IMR-90 (cell line): ENCODE measurements at regions not wholly inside any gene's neighbourhood (a gene's known extent, or its start where the extent isn't known, plus 50 kb on each side); places are given as distances from the start of the nearest gene placed in this dataset.

Source experiments
- ATAC-seq: fragments of 200-7000 bp; cut with Tn5 transposase; 2 replicates; pipeline ENCODE4 v1.9.1; 2020; ENCODE audit warnings: low read depth, mild to moderate bottlenecking, moderate library complexity
- BruUV-seq: library from RNA; stranded (reverse); fragments of 400-500 nt; replicated peaks from 2 replicates; lab custom pipeline; 2021; lab: Mats Ljungman, UMichigan
- CTCF ChIA-PET: fragments of 300-600 bp; formaldehyde crosslinking; extraction: SDS; loops from one replicate; lab custom pipeline; 2021; ENCODE audit warnings: antibody characterized with exemption; lab: Yijun Ruan, JAX
- POLR2A ChIA-PET: fragments of 300-600 bp; sonication (Branson Sonifier 250); formaldehyde crosslinking; loops from one replicate; lab custom pipeline; 2022; ENCODE audit warnings: antibody characterized with exemption; ENCODE audit not compliant: unreplicated experiment; lab: Charles Lee
- DNase-seq: peaks from one replicate; pipeline ENCODE4 v3.0.0; 2013
- H2AFZ ChIP-seq: replicated peaks from 2 replicates; pipeline ENCODE3; 2013; ENCODE audit warnings: low read length, mild to moderate bottlenecking; ENCODE audit not compliant: poor library complexity
- H2AK5ac ChIP-seq: 2 replicates; pipeline ENCODE4 v1.6.1; 2013; ENCODE audit warnings: low read depth, low read length, inconsistent platforms
- H2AK9ac ChIP-seq: replicated peaks from 2 replicates; pipeline ENCODE3; 2013; ENCODE audit warnings: mild to moderate bottlenecking, low read depth, low read length, moderate library complexity; ENCODE audit not compliant: poor library complexity
- H2BK120ac ChIP-seq: 2 replicates; pipeline ENCODE4 v1.6.1; 2013; ENCODE audit warnings: low read depth, low read length, inconsistent platforms
- H2BK15ac ChIP-seq: 3 replicates; pipeline ENCODE4 v1.6.1; 2013; ENCODE audit warnings: low read depth, low read length, inconsistent platforms
- H2BK20ac ChIP-seq: 2 replicates; pipeline ENCODE4 v1.6.1; 2013; ENCODE audit warnings: low read depth, mild to moderate bottlenecking, inconsistent platforms, low read length, moderate library complexity
- H2BK5ac ChIP-seq: 2 replicates; pipeline ENCODE4 v1.6.1; 2013; ENCODE audit warnings: mild to moderate bottlenecking, low read depth, low read length, inconsistent platforms; ENCODE audit not compliant: poor library complexity, severe bottlenecking
- H3K14ac ChIP-seq: replicated peaks from 2 replicates; pipeline ENCODE4 v1.6.1; 2013; ENCODE audit warnings: low read depth, low read length, inconsistent platforms
- H3K18ac ChIP-seq: 2 replicates; pipeline ENCODE4 v1.6.1; 2013; ENCODE audit warnings: low read depth, low read length, control low read depth
- H3K23ac ChIP-seq: 2 replicates; pipeline ENCODE4 v1.6.1; 2013; ENCODE audit warnings: low read depth, low read length, inconsistent platforms
- H3K27ac ChIP-seq: 2 replicates; pipeline ENCODE4 v1.5.1; 2013; ENCODE audit warnings: mild to moderate bottlenecking, control low read depth, low read length; ENCODE audit not compliant: insufficient read depth
- H3K27me3 ChIP-seq: 2 replicates; pipeline ENCODE4 v1.6.1; 2013; ENCODE audit warnings: low read length; ENCODE audit not compliant: control insufficient read depth, insufficient read depth
- H3K36me3 ChIP-seq: 2 replicates; pipeline ENCODE4 v1.6.1; 2013; ENCODE audit warnings: low read length, mixed read lengths; ENCODE audit not compliant: control insufficient read depth, insufficient read depth
- H3K4ac ChIP-seq: 2 replicates; pipeline ENCODE4 v1.6.1; 2013; ENCODE audit warnings: low read depth, low read length, inconsistent platforms
- H3K4me1 ChIP-seq: 2 replicates; pipeline ENCODE4 v1.6.1; 2013; ENCODE audit warnings: low read length, mixed read lengths; ENCODE audit not compliant: control insufficient read depth, insufficient read depth
- H3K4me2 ChIP-seq: 2 replicates; pipeline ENCODE4 v1.6.1; 2013; ENCODE audit warnings: low read depth, mild to moderate bottlenecking, control low read depth, low read length, moderate library complexity
- H3K4me3 ChIP-seq: 2 replicates; pipeline ENCODE4 v1.5.1; 2013; ENCODE audit warnings: low read depth, mild to moderate bottlenecking, control low read depth, low read length, moderate library complexity; ENCODE audit not compliant: insufficient read depth
- H3K56ac ChIP-seq: 2 replicates; pipeline ENCODE4 v1.6.1; 2013; ENCODE audit warnings: low read length, inconsistent platforms; ENCODE audit not compliant: insufficient read depth; ENCODE audit errors: extremely low read depth
- H3K79me1 ChIP-seq, 2 experiments: 2 replicates each; pipeline ENCODE4 v1.6.1; 2013; ENCODE audit warnings: low read length in 2 of 2, inconsistent platforms in 1 of 2, low read depth in 1 of 2
- H3K9ac ChIP-seq: 2 replicates; pipeline ENCODE4 v1.6.1; 2013; ENCODE audit warnings: low read depth, low read length, control low read depth
- H3K9me1 ChIP-seq: 2 replicates; pipeline ENCODE4 v1.6.1; 2013; ENCODE audit warnings: low read length, inconsistent platforms; ENCODE audit not compliant: insufficient read depth
- H3K9me3 ChIP-seq: 2 replicates; pipeline ENCODE4 v1.6.1; 2013; ENCODE audit warnings: low read length; ENCODE audit not compliant: control insufficient read depth, insufficient read depth
- H4K20me1 ChIP-seq: 2 replicates; pipeline ENCODE4 v1.6.1; 2013; ENCODE audit warnings: low read length, inconsistent platforms; ENCODE audit not compliant: insufficient read depth
- H4K5ac ChIP-seq: 2 replicates; pipeline ENCODE4 v1.6.1; 2013; ENCODE audit warnings: mild to moderate bottlenecking, low read depth, low read length, control low read depth
- H4K8ac ChIP-seq, 2 experiments: 2 replicates each; pipeline ENCODE4 v1.6.1; 2013; ENCODE audit warnings: low read depth in 2 of 2, low read length in 2 of 2, control low read depth in 1 of 2, inconsistent platforms in 1 of 2
- H4K91ac ChIP-seq: 2 replicates; pipeline ENCODE4 v1.6.1; 2013; ENCODE audit warnings: low read depth, low read length, inconsistent platforms; ENCODE audit not compliant: insufficient read depth
- BHLHE40 ChIP-seq: fragments of 150-350 bp; IDR thresholded peaks from 2 replicates; pipeline ENCODE4 v1.6.1; 2016; ENCODE audit warnings: mild to moderate bottlenecking, low read depth, low read length
- CEBPB ChIP-seq: IDR thresholded peaks from 2 replicates; pipeline ENCODE4 v1.6.1; 2012; ENCODE audit warnings: low read depth, low read length, improper control_type of control experiment
- CHD1 ChIP-seq: IDR thresholded peaks from 2 replicates; pipeline ENCODE4 v1.6.1; 2012; ENCODE audit warnings: low read depth, low read length, improper control_type of control experiment
- FOS ChIP-seq: fragments of 150-350 bp; IDR thresholded peaks from 2 replicates; pipeline ENCODE4 v1.6.1; 2016; ENCODE audit warnings: low read depth, low read length
- MAFK ChIP-seq: IDR thresholded peaks from 2 replicates; pipeline ENCODE4 v1.6.1; 2012; ENCODE audit warnings: low read depth, low read length, improper control_type of control experiment
- MAZ ChIP-seq: IDR thresholded peaks from 2 replicates; pipeline ENCODE4 v1.6.1; 2012; ENCODE audit warnings: low read depth, mild to moderate bottlenecking, low read length, improper control_type of control experiment, moderate library complexity, borderline replicate concordance
- MXI1 ChIP-seq: IDR thresholded peaks from 2 replicates; pipeline ENCODE4 v1.6.1; 2012; ENCODE audit warnings: low read depth, mild to moderate bottlenecking, low read length, moderate library complexity, borderline replicate concordance
- NFE2L2 ChIP-seq: fragments of 150-350 bp; IDR thresholded peaks from 2 replicates; pipeline ENCODE4 v1.6.1; 2016; ENCODE audit warnings: low read depth, mild to moderate bottlenecking, low read length
- POLR2A ChIP-seq: IDR thresholded peaks from 2 replicates; pipeline ENCODE4 v1.6.1; 2012; ENCODE audit warnings: mild to moderate bottlenecking, low read depth, low read length
- RAD21 ChIP-seq: IDR thresholded peaks from 2 replicates; pipeline ENCODE4 v1.6.1; 2012; ENCODE audit warnings: low read length, improper control_type of control experiment
- RCOR1 ChIP-seq: IDR thresholded peaks from 2 replicates; pipeline ENCODE4 v1.6.1; 2012; ENCODE audit warnings: mild to moderate bottlenecking, low read length, improper control_type of control experiment; ENCODE audit not compliant: insufficient replicate concordance
- RFX5 ChIP-seq: IDR thresholded peaks from 2 replicates; pipeline ENCODE4 v1.8.0; 2012; ENCODE audit warnings: low read depth, mild to moderate bottlenecking, low read length, moderate library complexity
- SMC3 ChIP-seq: fragments of 150-350 bp; IDR thresholded peaks from 2 replicates; pipeline ENCODE4 v1.6.1; 2016; ENCODE audit warnings: low read depth, mild to moderate bottlenecking, antibody characterized with exemption, low read length, moderate library complexity
- WGBS, 2 experiments: methylation state at CpG; one replicate each; pipeline versions ENCODE4 v1.1.5 to v1.1.7; 2013; ENCODE audit warnings: missing lambda C conversion rate in 2 of 2; ENCODE audit not compliant: insufficient read length in 1 of 2; ENCODE audit errors: extremely low coverage in 2 of 2; 5-methylcytosine and 5-hydroxymethylcytosine counted together
- dilution Hi-C: fragments of 300-500 bp; cut with HindIII; formaldehyde crosslinking; loops from one replicate; pipeline ENCODE4 v1.14.3; 2018; ENCODE audit warnings: low sequenced_read_pairs; ENCODE audit not compliant: unreplicated experiment
- in situ Hi-C: fragments of 300-500 bp; cut with MboI; formaldehyde crosslinking; loops from 3 replicates; pipeline ENCODE4 v1.14.3; 2019; ENCODE audit warnings: low sequenced_read_pairs, inconsistent platforms, mixed read lengths
- intact Hi-C: fragments of 100-400 bp; cut with micrococcal nuclease; formaldehyde crosslinking; loops from 2 replicates; pipeline ENCODE4 v1.10.0; 2022
- TF ChIP-seq, protein P1 (sequence below): fragments of 150-350 bp; IDR thresholded peaks from 2 replicates; pipeline ENCODE4 v1.6.1; 2016; ENCODE audit warnings: low read depth, mild to moderate bottlenecking, low read length, moderate library complexity, borderline replicate concordance
- TF ChIP-seq, protein P2 (sequence below): conservative IDR thresholded peaks from 2 replicates; pipeline ENCODE4 v1.5.1; 2012; ENCODE audit warnings: mild to moderate bottlenecking, low read depth, low read length, improper control_type of control experiment
- TF ChIP-seq, protein P3 (sequence below): fragments of 150-350 bp; IDR thresholded peaks from 2 replicates; pipeline ENCODE4 v1.6.1; 2017; ENCODE audit warnings: mild to moderate bottlenecking, antibody characterized with exemption, low read length, low read depth

DNA sequence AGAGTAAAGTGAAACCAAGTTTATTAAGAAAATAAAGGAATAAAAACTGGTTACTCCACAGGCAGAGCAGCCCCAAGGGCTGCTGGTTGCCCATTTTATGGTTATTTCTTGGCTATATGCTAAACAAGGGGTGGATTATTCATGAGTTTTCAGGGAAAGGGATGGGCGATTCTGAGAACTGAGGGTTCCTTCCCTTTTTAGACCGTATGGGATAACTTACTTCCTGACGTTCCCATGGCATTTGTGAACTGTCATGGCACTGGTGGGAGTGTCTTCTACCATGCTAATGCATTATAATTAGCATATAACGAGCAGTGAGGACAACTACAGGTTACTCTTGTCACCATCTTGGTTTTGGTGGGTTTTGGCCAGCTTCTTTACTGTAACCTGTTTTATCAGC lies 323.9 kb upstream of the PTGER4 start:
- no peaks in the 10 kb centered on the region for H4K20me1 ChIP-seq
- no peaks in the 10 kb centered on the region for H3K4me1 ChIP-seq
- no peak overlapping the region for H3K14ac ChIP-seq
- no peak overlapping the region for H4K8ac ChIP-seq
- H2BK15ac ChIP-seq = no peak overlapping the region
- no peak overlapping the region for H3K27ac ChIP-seq
- no peak overlapping the region for H4K91ac ChIP-seq
- no peak for ATAC-seq
- DNase-seq = no peak
- H3K4me2 ChIP-seq = no peak overlapping the region
- no peaks in the 10 kb centered on the region for H3K79me1 ChIP-seq
- in situ Hi-C loops (no loop called here), dilution Hi-C loops (no loop called here), intact Hi-C loops (no loop called here)
- no peak overlapping the region for H2BK20ac ChIP-seq
- no peak overlapping the region for H2AFZ ChIP-seq
- H3K9ac ChIP-seq = no peak overlapping the region
- no peaks in the 10 kb centered on the region for H3K9me3 ChIP-seq
- H2AK5ac ChIP-seq = no peak overlapping the region
- H4K5ac ChIP-seq = no peak overlapping the region
- no TSS peak for BruUV-seq
- H3K4me3 ChIP-seq = no peak overlapping the region
- CTCF ChIA-PET = no interaction called here
- no peaks in the 10 kb centered on the region for H3K36me3 ChIP-seq
- H2AK9ac ChIP-seq = no peak overlapping the region
- H2BK120ac ChIP-seq = no peak overlapping the region
- TF ChIP-seq NFE2L2 (no peak), CHD1 (no peak), POLR2A (no peak), FOS (no peak), RAD21 (no peak), MXI1 (no peak), MAFK (no peak), RCOR1 (no peak), MAZ (no peak), SMC3 (no peak), CEBPB (no peak), RFX5 (no peak), BHLHE40 (no peak)
- TF ChIP-seq, protein P1, sequence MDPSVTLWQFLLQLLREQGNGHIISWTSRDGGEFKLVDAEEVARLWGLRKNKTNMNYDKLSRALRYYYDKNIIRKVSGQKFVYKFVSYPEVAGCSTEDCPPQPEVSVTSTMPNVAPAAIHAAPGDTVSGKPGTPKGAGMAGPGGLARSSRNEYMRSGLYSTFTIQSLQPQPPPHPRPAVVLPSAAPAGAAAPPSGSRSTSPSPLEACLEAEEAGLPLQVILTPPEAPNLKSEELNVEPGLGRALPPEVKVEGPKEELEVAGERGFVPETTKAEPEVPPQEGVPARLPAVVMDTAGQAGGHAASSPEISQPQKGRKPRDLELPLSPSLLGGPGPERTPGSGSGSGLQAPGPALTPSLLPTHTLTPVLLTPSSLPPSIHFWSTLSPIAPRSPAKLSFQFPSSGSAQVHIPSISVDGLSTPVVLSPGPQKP = no peak
- TF ChIP-seq, protein P2, sequence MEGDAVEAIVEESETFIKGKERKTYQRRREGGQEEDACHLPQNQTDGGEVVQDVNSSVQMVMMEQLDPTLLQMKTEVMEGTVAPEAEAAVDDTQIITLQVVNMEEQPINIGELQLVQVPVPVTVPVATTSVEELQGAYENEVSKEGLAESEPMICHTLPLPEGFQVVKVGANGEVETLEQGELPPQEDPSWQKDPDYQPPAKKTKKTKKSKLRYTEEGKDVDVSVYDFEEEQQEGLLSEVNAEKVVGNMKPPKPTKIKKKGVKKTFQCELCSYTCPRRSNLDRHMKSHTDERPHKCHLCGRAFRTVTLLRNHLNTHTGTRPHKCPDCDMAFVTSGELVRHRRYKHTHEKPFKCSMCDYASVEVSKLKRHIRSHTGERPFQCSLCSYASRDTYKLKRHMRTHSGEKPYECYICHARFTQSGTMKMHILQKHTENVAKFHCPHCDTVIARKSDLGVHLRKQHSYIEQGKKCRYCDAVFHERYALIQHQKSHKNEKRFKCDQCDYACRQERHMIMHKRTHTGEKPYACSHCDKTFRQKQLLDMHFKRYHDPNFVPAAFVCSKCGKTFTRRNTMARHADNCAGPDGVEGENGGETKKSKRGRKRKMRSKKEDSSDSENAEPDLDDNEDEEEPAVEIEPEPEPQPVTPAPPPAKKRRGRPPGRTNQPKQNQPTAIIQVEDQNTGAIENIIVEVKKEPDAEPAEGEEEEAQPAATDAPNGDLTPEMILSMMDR = no peak
- TF ChIP-seq, protein P3, sequence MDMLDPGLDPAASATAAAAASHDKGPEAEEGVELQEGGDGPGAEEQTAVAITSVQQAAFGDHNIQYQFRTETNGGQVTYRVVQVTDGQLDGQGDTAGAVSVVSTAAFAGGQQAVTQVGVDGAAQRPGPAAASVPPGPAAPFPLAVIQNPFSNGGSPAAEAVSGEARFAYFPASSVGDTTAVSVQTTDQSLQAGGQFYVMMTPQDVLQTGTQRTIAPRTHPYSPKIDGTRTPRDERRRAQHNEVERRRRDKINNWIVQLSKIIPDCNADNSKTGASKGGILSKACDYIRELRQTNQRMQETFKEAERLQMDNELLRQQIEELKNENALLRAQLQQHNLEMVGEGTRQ = no peak
- no peak overlapping the region for H3K18ac ChIP-seq
- no peak overlapping the region for H3K23ac ChIP-seq
- no peak overlapping the region for H3K56ac ChIP-seq
- no peak overlapping the region for H3K4ac ChIP-seq
- no peak overlapping the region for H2BK5ac ChIP-seq
- H3K27me3 ChIP-seq = no peaks in the 10 kb centered on the region
- no CpG with 5 or more reads among the region's 4 CpGs for WGBS, 2 experiments
- no peaks in the 10 kb centered on the region for H3K9me1 ChIP-seq
- POLR2A ChIA-PET = no interaction called here
